HG02943 (cell line): ENCODE measurements at regions not wholly inside any gene's neighbourhood (a gene's known extent, or its start where the extent isn't known, plus 50 kb on each side); places are given as distances from the start of the nearest gene placed in this dataset.
"Not testable (repeated sequence)": the region's sequence is repeated elsewhere in the genome, so short reads cannot be mapped to it uniquely, and the experiment has no call there.

ENCODE experiments used
- ATAC-seq: cut with Tn5 transposase; IDR thresholded peaks from one replicate; pipeline ENCODE4 v1.9.1; 2021; ENCODE audit warnings: mild to moderate bottlenecking, low read depth, moderate library complexity; ENCODE audit not compliant: unreplicated experiment

- ATAC-seq = no peak
These were observed 116.5 kb upstream of the NETO1 start for GRCh38 chr18:72984290-72984689.

- no peak for ATAC-seq
These were observed 106.1 kb upstream of the NETO1 start for GRCh38 chr18:72973841-72974240.

- ATAC-seq = no peak
These were observed 97.8 kb upstream of the NETO1 start for GRCh38 chr18:72965616-72966015.

GRCh38 chr18:72958195-72958594 is 90.4 kb upstream of the NETO1 start:
- not testable (repeated sequence) for ATAC-seq

- ATAC-seq = no peak
These were observed 80.7 kb upstream of the NETO1 start for GRCh38 chr18:72948439-72948838.

GRCh38 chr18:72942766-72943165 is 75.0 kb upstream of the NETO1 start:
- ATAC-seq = no peak

- no peak for ATAC-seq
These were observed 73.2 kb upstream of the NETO1 start for GRCh38 chr18:72940986-72941385.

GRCh38 chr18:72940509-72940908 is 72.7 kb upstream of the NETO1 start:
- no peak for ATAC-seq

GRCh38 chr18:72935744-72936143 is 68.0 kb upstream of the NETO1 start:
- no peak for ATAC-seq

GRCh38 chr18:72922895-72923294 is 55.1 kb upstream of the NETO1 start:
- ATAC-seq = no peak
